CD4-positive, alpha-beta T cell treated with Interleukin-2 at 100 ng/mL for 4 hours (primary cell): ENCODE measurements at regions not wholly inside any gene's neighbourhood (a gene's known extent, or its start where the extent isn't known, plus 50 kb on each side); places are given as distances from the start of the nearest gene placed in this dataset.
A peak's percentile ranks its signal among the peaks of the same experiment; 100 is the strongest.
"Not testable (repeated sequence)": the region's sequence is repeated elsewhere in the genome, so short reads cannot be mapped to it uniquely, and the experiment has no call there.

ENCODE experiments used
- DNase-seq: peaks from one replicate; pipeline ENCODE4 v3.0.0-alpha.2; 2020; ENCODE audit warnings: low spot score

- DNase-seq: no peak
These were observed 277.7 kb downstream of the VRK1 start for GRCh38 chr14:97074856-97075255.

- DNase-seq: peak; percentile 27
These were observed 280.1 kb downstream of the VRK1 start for GRCh38 chr14:97077253-97077653.

DNA sequence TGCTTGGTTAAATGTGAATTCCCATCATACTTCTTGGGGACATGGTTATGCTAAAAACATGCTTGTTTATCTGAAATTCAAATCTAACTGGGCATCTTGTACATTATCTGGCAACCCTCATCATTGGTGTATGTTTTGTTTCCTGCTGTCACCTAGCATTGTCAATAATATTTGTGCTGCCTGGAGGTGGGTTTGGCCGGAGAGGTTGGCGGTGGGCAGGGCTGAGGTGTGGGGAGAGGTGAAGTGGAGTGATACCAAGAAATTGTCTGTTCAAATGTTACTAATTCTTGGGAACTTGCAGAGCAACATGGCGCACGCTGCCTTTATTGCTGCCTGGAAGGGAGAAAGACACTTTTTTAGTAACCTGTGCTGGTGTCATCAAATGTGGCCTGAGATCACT lies 280.5 kb downstream of the VRK1 start:
- DNase-seq: no peak

GRCh38 chr14:97080991-97081390 lies 283.8 kb downstream of the VRK1 start:
- no peak for DNase-seq

DNA sequence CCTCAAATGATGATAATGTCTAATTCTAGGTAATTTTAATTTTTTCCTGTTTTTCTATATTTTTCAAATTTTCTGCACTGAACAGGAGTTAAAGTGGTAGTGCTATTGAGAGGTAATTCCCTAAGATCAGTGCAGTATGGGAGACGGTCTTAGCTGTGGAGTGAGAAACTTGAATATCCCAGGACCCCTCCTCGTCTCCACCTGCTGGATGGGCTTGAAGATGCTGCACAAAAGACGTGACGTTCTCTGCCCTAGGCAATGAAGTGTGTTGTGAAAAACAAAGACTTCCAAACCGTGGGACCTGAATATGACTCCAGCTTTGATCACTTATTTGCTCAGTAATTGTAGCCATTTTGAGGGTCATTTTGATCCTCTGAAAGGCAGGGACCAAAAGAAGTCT lies 298.1 kb downstream of the VRK1 start:
- DNase-seq: no peak

GRCh38 chr14:97097296-97097695 lies 300.1 kb downstream of the VRK1 start:
- DNase-seq: no peak

DNA sequence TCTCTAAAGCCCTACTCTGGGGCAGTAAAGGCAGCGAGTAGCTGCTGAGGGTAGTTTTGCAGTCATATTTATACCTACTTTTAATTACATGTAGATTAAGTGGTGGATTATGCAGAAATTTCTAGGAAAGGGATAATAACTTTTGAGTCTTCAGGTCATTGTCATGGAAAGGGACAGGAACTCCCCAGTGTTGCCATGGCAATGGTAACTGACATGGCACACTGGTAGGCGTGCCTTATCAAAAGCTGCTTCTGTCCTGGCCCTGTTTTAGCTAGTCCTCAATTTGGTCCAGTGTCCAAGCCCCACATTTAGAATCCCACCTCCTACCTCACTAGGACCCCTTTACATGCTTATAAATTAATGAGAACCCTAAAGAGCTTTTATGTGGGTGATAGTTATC lies 303.1 kb downstream of the VRK1 start:
- DNase-seq: no peak

DNA sequence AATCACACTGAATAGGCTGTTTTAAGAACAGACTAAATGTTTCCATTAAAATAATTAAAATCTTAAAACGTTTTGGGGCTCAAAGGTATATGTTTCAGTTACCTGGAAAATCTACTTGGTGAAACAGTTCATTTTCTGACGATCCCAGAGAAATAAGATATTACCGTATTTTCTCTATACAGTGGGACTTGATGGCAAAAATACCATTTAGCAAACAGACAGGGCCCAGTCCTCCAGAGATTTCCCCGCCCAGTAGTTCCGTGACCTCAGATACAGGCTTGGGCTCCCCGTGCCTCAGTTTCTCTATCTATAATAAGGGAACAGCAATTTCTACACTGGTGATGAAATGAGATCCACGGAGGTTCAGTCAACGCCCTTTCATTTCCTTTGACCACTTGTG lies 304.4 kb downstream of the VRK1 start:
- DNase-seq: no peak

DNA sequence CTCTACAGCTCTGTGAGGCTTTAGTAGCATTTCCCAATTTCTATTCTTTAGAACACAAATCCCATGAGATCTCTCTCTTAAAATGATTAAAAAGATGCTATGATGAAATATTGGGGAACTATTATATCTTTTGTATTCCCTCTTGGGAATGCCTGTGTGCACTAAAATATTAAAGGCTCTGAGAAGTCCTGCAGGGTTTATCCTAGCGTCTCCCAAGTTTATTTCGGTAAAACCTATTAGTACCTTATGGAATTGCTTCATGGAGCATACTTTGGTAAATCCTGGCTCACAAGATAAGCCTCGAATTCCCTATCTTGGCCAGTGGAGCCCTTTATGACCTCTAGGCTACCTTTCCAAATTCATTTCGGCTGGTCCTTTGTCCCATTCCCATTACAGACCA lies 306.8 kb downstream of the VRK1 start:
- no peak for DNase-seq

DNA sequence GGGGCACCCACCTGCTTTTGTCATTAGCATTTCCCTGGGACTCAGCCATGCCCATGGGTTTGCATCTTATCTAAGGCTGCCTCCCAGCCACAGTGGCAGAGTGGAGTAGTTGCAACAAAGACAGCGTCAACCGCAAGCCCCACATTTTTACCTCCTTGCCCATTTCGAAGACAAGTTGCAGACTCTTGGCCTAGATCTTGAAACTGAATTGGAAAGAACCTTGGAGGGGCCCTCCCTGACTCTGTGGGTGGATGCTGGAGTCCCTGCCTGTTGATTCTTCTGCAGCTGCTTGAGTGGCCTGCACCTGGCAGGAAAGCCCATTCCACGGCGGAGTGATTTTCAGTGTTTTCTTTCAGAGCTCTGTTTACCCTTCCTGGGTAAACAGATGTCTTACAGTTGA lies 309.0 kb downstream of the VRK1 start:
- no peak for DNase-seq

GRCh38 chr14:97106609-97107008 lies 309.4 kb downstream of the VRK1 start:
- no peak for DNase-seq

GRCh38 chr14:97107080-97107479 lies 309.9 kb downstream of the VRK1 start:
- no peak for DNase-seq

- DNase-seq: no peak
These were observed 310.6 kb downstream of the VRK1 start for GRCh38 chr14:97107760-97108159.

- no peak for DNase-seq
These were observed 312.1 kb downstream of the VRK1 start for GRCh38 chr14:97109234-97109633.

GRCh38 chr14:97113339-97113738 lies 316.2 kb downstream of the VRK1 start:
- DNase-seq: no peak

DNA sequence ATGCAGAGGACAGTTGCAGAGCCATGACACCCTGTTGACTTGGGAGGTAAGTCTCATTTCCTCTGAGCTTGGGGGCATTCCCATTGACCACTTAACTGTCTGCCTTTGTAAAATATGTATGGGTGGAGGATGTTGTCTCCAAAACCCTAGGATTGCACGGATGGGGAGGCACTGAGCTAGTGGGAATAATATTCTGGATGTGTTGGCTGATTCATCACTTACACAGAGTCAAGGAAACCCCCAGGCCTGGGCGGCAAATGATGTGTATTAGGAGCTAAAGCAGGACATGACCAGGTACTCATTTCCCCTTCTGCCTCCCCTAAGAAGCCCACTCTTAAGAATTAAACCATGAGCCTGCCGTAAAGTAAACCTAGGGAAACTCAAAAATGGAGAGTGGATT lies 319.4 kb downstream of the VRK1 start:
- DNase-seq: no peak

DNA sequence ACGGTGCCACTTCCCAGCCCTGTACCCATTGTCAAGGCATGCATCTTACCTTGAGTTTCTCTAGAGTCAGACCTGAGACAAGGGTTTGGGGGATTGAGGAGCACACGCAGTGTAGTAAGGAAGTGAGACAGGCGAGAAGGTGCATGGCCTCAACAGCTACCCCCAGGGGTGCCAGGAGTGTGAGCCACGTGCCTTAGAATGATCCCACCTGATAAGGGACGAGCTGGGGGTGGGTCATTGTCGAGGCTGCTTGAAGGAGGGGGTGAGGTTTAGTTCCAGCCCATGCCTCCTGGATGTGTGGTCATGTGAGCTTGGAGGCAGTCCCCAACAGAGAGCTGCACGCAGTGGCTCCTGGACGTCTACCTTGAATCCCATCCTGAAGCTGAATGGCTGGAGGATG lies 320.5 kb downstream of the VRK1 start:
- DNase-seq: no peak

DNA sequence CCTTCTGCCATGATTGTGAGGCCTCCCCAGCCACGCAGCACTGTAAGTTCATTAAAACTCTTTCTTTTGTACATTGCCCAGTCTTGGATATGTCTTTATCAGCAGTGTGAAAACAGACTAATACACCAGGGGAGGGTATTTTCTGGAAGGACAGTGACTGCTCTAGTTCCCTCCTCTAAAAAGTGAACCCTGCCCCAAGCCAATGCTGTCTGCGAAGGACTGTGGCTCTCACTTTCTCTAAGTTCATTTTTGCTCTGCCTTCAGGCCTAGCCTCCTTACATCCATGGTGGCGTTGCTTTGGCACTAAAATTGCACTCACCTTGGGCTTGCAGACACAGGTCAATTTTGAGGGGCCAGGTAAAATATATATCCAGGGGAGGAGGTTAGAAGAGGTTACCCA lies 323.0 kb downstream of the VRK1 start:
- no peak for DNase-seq

DNA sequence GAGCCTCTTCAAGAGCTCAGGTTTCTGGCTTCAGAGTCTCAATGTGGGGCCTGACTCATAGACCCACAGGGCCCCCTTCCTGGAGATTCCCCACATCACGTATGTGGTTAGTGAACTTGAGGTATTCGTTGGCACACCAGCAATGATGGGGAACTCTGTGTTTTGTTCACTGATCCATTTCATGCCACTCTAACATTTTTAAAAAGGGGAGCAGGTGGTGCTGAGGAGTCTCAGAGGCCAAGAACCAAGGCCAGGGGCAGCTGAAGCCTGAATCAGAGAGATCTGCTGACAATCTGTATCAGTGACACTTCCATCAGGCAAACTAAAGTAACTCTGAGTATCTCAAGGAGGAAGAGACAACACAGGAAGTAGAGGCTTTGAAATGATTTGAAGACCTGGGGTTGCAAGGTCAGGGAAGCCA lies 323.4 kb downstream of the VRK1 start:
- DNase-seq: peak; percentile 41

GRCh38 chr14:97129639-97130038 lies 332.5 kb downstream of the VRK1 start:
- DNase-seq: no peak

DNA sequence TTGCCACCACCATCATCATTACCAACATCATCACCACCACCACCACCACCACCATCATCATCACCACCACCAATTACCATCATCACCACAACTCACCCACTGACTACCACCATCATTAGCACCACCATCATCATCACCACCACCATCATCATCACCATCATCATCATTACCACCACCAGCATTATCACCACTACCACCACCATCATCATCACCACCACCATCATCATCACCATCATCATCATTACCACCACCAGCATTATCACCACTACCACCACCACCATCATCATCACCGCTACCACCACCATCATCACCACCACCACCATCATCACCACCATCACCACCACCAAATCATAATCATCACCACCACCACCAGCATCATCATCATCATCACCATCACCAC lies 338.7 kb downstream of the VRK1 start:
- not testable (repeated sequence) for DNase-seq

GRCh38 chr14:97137705-97138104 lies 340.5 kb downstream of the VRK1 start:
- no peak for DNase-seq

GRCh38 chr14:97138801-97139200 lies 341.6 kb downstream of the VRK1 start:
- DNase-seq: no peak

DNA sequence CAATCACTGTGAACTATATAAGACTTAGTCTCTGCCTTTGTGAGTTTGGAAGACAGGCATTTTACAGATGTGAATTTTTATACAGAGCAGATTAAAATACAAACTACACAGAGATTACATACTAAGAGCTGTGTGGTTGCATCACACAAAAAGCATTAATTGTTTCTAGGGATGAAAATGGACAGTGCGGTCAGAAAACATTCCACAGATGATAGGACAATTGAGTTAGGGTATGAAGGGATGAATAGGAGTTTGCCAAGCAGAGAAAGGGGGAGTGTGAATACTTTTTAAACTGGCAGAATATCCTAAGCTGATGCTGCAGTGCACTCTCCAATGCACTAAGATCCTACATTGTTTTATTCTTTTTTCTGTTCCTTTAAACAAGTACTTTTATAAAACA lies 345.8 kb downstream of the VRK1 start:
- DNase-seq: no peak

- DNase-seq: no peak
These were observed 346.3 kb downstream of the VRK1 start for GRCh38 chr14:97143456-97143855.
